ENCODE measurements at regions not wholly inside any gene's neighbourhood (a gene's known extent, or its start where the extent isn't known, plus 50 kb on each side); places are given as distances from the start of the nearest gene placed in this dataset.

DNA sequence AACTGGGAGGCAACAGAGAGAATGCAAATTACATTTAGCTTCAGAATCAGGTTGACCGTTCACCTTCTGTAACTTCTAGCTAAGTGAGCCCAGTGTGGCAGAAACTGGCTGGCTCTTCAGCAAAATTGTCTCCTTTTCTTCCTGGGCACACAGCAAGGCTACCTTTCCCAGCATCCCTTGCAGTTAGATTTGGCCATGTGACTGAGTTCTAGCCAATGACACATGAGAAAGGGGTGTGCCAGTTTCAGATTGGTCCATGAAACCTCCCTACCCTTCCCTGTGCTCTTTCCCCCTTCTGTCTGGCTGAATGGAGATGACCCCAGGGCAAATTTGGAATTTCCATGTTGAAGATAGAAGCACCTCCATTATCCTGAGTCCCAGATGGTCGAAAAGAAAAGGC, 72.5 kb upstream of the SMIM23 start:
- in situ Hi-C loops (cut with MboI; ENCODE audit: low sequenced_read_pairs, unreplicated experiment): no loop called here
- DNase-seq (ENCODE audit: low spot score): no peak
- TF ChIP-seq, protein P1, sequence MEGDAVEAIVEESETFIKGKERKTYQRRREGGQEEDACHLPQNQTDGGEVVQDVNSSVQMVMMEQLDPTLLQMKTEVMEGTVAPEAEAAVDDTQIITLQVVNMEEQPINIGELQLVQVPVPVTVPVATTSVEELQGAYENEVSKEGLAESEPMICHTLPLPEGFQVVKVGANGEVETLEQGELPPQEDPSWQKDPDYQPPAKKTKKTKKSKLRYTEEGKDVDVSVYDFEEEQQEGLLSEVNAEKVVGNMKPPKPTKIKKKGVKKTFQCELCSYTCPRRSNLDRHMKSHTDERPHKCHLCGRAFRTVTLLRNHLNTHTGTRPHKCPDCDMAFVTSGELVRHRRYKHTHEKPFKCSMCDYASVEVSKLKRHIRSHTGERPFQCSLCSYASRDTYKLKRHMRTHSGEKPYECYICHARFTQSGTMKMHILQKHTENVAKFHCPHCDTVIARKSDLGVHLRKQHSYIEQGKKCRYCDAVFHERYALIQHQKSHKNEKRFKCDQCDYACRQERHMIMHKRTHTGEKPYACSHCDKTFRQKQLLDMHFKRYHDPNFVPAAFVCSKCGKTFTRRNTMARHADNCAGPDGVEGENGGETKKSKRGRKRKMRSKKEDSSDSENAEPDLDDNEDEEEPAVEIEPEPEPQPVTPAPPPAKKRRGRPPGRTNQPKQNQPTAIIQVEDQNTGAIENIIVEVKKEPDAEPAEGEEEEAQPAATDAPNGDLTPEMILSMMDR (IDR thresholded peaks at IDR 0.05; ENCODE audit: borderline replicate concordance, control extremely low read depth, extremely low read depth, insufficient read depth, missing control alignments): no peak

GRCh38 chr5:171714261-171714660, 71.4 kb upstream of the SMIM23 start:
- TF ChIP-seq, protein P1 (IDR thresholded peaks at IDR 0.05; ENCODE audit: borderline replicate concordance, control extremely low read depth, extremely low read depth, insufficient read depth, missing control alignments): no peak
- in situ Hi-C loops (cut with MboI; ENCODE audit: low sequenced_read_pairs, unreplicated experiment): no loop called here

DNA sequence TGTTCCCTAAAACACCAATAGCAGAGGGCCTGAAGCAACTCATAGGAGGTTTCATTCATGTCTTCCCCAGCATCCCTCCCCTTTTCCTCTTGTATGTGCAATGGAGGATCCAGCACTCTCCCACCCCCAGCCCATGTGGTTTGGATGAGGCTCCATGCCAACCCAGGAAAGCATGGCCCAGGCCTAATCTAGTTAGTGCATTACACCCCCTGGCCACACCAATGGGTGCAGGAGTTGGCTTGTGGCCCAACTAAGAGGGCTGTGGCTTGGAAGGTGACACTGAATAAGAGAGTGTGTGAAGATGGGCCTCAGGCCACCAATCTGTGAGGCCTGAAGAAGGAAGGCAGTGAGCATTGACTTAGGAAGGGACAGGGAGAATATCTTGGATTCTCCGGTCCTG, 70.8 kb upstream of the SMIM23 start:
- TF ChIP-seq, protein P1 (IDR thresholded peaks at IDR 0.05; ENCODE audit: borderline replicate concordance, control extremely low read depth, extremely low read depth, insufficient read depth, missing control alignments): no peak
- in situ Hi-C loops (cut with MboI; ENCODE audit: low sequenced_read_pairs, unreplicated experiment): no loop called here
- no peak for DNase-seq (ENCODE audit: low spot score)

More at GRCh38 chr5:171714261-171714660, 71.4 kb upstream of the SMIM23 start:
- DNase-seq (ENCODE audit: low spot score): no peak

DNA sequence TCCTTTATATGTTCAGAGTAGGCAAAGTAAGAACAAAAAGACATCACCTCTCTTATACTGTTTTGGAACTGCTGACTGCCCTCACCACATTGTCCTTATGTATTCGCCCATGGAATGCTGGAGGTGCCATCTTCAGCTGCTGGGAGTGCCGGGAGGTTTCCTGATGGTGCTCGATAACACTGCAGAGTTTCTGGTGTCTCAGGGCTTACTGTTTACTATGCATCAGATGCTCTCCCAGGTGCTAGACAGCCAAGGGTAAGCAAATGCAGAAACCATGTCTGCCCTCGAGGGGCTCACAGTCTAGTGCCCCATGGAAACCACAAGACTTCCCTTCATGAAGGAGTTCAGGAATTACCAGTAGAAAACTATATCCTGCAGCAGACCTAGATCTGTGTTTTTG, 70.1 kb upstream of the SMIM23 start:
- in situ Hi-C loops (cut with MboI; ENCODE audit: low sequenced_read_pairs, unreplicated experiment): no loop called here
- no peak for DNase-seq (ENCODE audit: low spot score)
- TF ChIP-seq, protein P1 (IDR thresholded peaks at IDR 0.05; ENCODE audit: borderline replicate concordance, control extremely low read depth, extremely low read depth, insufficient read depth, missing control alignments): no peak

GRCh38 chr5:171720086-171720485, 65.5 kb upstream of the SMIM23 start:
- TF ChIP-seq, protein P1 (IDR thresholded peaks at IDR 0.05; ENCODE audit: borderline replicate concordance, control extremely low read depth, extremely low read depth, insufficient read depth, missing control alignments): no peak
- in situ Hi-C loops (cut with MboI; ENCODE audit: low sequenced_read_pairs, unreplicated experiment): no loop called here
- DNase-seq (ENCODE audit: low spot score): no peak

- in situ Hi-C loops (cut with MboI; ENCODE audit: low sequenced_read_pairs, unreplicated experiment): no loop called here
- no peak for DNase-seq (ENCODE audit: low spot score)
- TF ChIP-seq, protein P1 (IDR thresholded peaks at IDR 0.05; ENCODE audit: borderline replicate concordance, control extremely low read depth, extremely low read depth, insufficient read depth, missing control alignments): no peak
These were observed 64.2 kb upstream of the SMIM23 start for GRCh38 chr5:171721464-171721863.

Data from GM13976 (cell line).